Mesendoderm (in vitro differentiated cells): ENCODE measurements at regions not wholly inside any gene's neighbourhood (a gene's known extent, or its start where the extent isn't known, plus 50 kb on each side); places are given as distances from the start of the nearest gene placed in this dataset.

Experiments
- DNase-seq: peaks from one replicate; pipeline ENCODE4 v3.0.0; 2013
- H2AK5ac ChIP-seq: 2 replicates; pipeline ENCODE4 v1.6.1; 2013; ENCODE audit warnings: low read length, inconsistent platforms
- H2BK120ac ChIP-seq: 2 replicates; pipeline ENCODE4 v1.6.1; 2013; ENCODE audit warnings: low read depth, mild to moderate bottlenecking, low read length, moderate library complexity, mixed read lengths
- H2BK15ac ChIP-seq: replicated peaks from 2 replicates; pipeline ENCODE4 v1.6.1; 2013; ENCODE audit warnings: low read depth, mild to moderate bottlenecking, moderate library complexity
- H2BK5ac ChIP-seq: 2 replicates; pipeline ENCODE4 v1.6.1; 2013; ENCODE audit warnings: low read length, inconsistent platforms
- H3K18ac ChIP-seq: 2 replicates; pipeline ENCODE4 v1.6.1; 2013; ENCODE audit warnings: mild to moderate bottlenecking, low read length, mixed read lengths
- H3K23ac ChIP-seq: one replicate; pipeline ENCODE4 v1.6.1; 2013; ENCODE audit warnings: low read length
- H3K27ac ChIP-seq: 2 replicates; pipeline ENCODE4 v1.5.1; 2013; ENCODE audit warnings: low read depth, mild to moderate bottlenecking, inconsistent platforms, low read length, moderate library complexity
- H3K27me3 ChIP-seq: 2 replicates; pipeline ENCODE4 v1.6.1; 2013; ENCODE audit warnings: low read length, control low read depth, mild to moderate bottlenecking, inconsistent platforms; ENCODE audit not compliant: insufficient read depth, poor library complexity
- H3K36me3 ChIP-seq: 2 replicates; pipeline ENCODE4 v1.6.1; 2013; ENCODE audit warnings: low read length, inconsistent platforms; ENCODE audit not compliant: control insufficient read depth, insufficient read depth
- H3K4ac ChIP-seq: one replicate; pipeline ENCODE4 v1.6.1; 2013; ENCODE audit warnings: low read depth, mild to moderate bottlenecking, low read length, moderate library complexity
- H3K4me1 ChIP-seq: 2 replicates; pipeline ENCODE4 v1.6.1; 2013; ENCODE audit warnings: low read depth, low read length, inconsistent platforms; ENCODE audit not compliant: control insufficient read depth
- H3K4me2 ChIP-seq: 2 replicates; pipeline ENCODE4 v1.6.1; 2013; ENCODE audit warnings: low read length
- H3K4me3 ChIP-seq: 2 replicates; pipeline ENCODE4 v1.5.1; 2013; ENCODE audit warnings: mild to moderate bottlenecking, low read length
- H3K56ac ChIP-seq: one replicate; pipeline ENCODE4 v1.6.1; 2013; ENCODE audit warnings: low read length
- H3K79me1 ChIP-seq: 2 replicates; pipeline ENCODE4 v1.6.1; 2013; ENCODE audit warnings: low read length, inconsistent platforms
- H3K79me2 ChIP-seq: 2 replicates; pipeline ENCODE4 v1.6.1; 2013; ENCODE audit warnings: mild to moderate bottlenecking, low read length; ENCODE audit not compliant: control insufficient read depth, insufficient read depth
- H3K9ac ChIP-seq: 2 replicates; pipeline ENCODE4 v1.6.1; 2013; ENCODE audit warnings: low read length, inconsistent platforms
- H4K5ac ChIP-seq: one replicate; pipeline ENCODE4 v1.6.1; 2013; ENCODE audit warnings: low read length
- H4K8ac ChIP-seq: one replicate; pipeline ENCODE4 v1.6.1; 2013; ENCODE audit warnings: low read depth, mild to moderate bottlenecking, control low read depth, low read length, moderate library complexity
- WGBS: extraction: QIAGEN DNeasy Blood & Tissue Kit; methylation state at CpG from one replicate; pipeline ENCODE4 v1.1.7; 2013; ENCODE audit warnings: low lambda C conversion rate, missing lambda C conversion rate; ENCODE audit not compliant: insufficient coverage; ENCODE audit errors: extremely low coverage; 5-methylcytosine and 5-hydroxymethylcytosine counted together

GRCh38 chr1:239906394-239906793 is 185.3 kb upstream of the FMN2 start:
- Histone ChIP-seq H2BK120ac (no peak overlapping the region), H4K8ac (no peak overlapping the region), H2BK15ac (no peak overlapping the region), H4K5ac (no peak overlapping the region), H2BK5ac (no peak overlapping the region), H3K18ac (no peak overlapping the region), H3K79me1 (no peaks in the 10 kb centered on the region), H3K4me3 (no peak overlapping the region), H3K4ac (no peak overlapping the region), H3K36me3 (no peaks in the 10 kb centered on the region), H3K4me2 (no peak overlapping the region), H3K9ac (no peak overlapping the region), H3K79me2 (no peaks in the 10 kb centered on the region), H3K27ac (no peak overlapping the region), H3K56ac (no peak overlapping the region), H3K23ac (no peak overlapping the region), H3K4me1 (no peaks in the 10 kb centered on the region), H3K27me3 (no peaks in the 10 kb centered on the region), H2AK5ac (no peak overlapping the region)
- DNase-seq: no peak
- WGBS: no CpG with 5 or more reads among the region's 5 CpGs

GRCh38 chr1:239909898-239910297 is 181.8 kb upstream of the FMN2 start:
- Histone ChIP-seq H4K8ac (no peak overlapping the region), H2BK5ac (no peak overlapping the region), H3K18ac (no peak overlapping the region), H2BK15ac (no peak overlapping the region), H3K4me2 (no peak overlapping the region), H3K27me3 (no peaks in the 10 kb centered on the region), H2BK120ac (no peak overlapping the region), H3K4me3 (no peak overlapping the region), H3K4ac (no peak overlapping the region), H3K27ac (no peak overlapping the region), H3K79me1 (no peaks in the 10 kb centered on the region), H3K9ac (no peak overlapping the region), H3K23ac (no peak overlapping the region), H3K36me3 (no peaks in the 10 kb centered on the region), H3K56ac (no peak overlapping the region), H2AK5ac (no peak overlapping the region), H3K79me2 (no peaks in the 10 kb centered on the region), H3K4me1 (no peaks in the 10 kb centered on the region), H4K5ac (no peak overlapping the region)
- WGBS: no CpG with 5 or more reads among the region's 10 CpGs
- DNase-seq: no peak

- H3K4ac ChIP-seq: no peak overlapping the region
Measured at GRCh38 chr1:239912471-239912870, 179.2 kb upstream of the FMN2 start.

GRCh38 chr1:239913141-239913585 is 178.5 kb upstream of the FMN2 start:
- H2BK15ac ChIP-seq: no peak overlapping the region
- no peak overlapping the region for H2BK5ac ChIP-seq
- H3K9ac ChIP-seq: no peak overlapping the region
- no peak overlapping the region for H3K4ac ChIP-seq
- H3K79me2 ChIP-seq: no peaks in the 10 kb centered on the region
- no peak overlapping the region for H4K8ac ChIP-seq
- H3K23ac ChIP-seq: no peak overlapping the region
- no peaks in the 10 kb centered on the region for H3K4me1 ChIP-seq
- H4K5ac ChIP-seq: no peak overlapping the region
- no peak overlapping the region for H3K56ac ChIP-seq
- no peak overlapping the region for H3K4me3 ChIP-seq
- H3K4me2 ChIP-seq: no peak overlapping the region
- no peak for DNase-seq
- H3K18ac ChIP-seq: no peak overlapping the region
- H2AK5ac ChIP-seq: no peak overlapping the region
- no peaks in the 10 kb centered on the region for H3K27me3 ChIP-seq
- no peaks in the 10 kb centered on the region for H3K79me1 ChIP-seq
- H3K27ac ChIP-seq: no peak overlapping the region
- H3K36me3 ChIP-seq: no peaks in the 10 kb centered on the region
- no CpG with 5 or more reads among the region's 4 CpGs for WGBS
- no peak overlapping the region for H2BK120ac ChIP-seq

More at GRCh38 chr1:239912471-239912870, 179.2 kb upstream of the FMN2 start:
- no peak overlapping the region for H3K9ac ChIP-seq
- H3K4me2 ChIP-seq: no peak overlapping the region
- H2BK15ac ChIP-seq: no peak overlapping the region
- no peak for DNase-seq
- no peak overlapping the region for H3K23ac ChIP-seq
- H3K27me3 ChIP-seq: no peaks in the 10 kb centered on the region
- H3K79me1 ChIP-seq: no peaks in the 10 kb centered on the region
- no peak overlapping the region for H3K27ac ChIP-seq
- H2AK5ac ChIP-seq: no peak overlapping the region
- H3K79me2 ChIP-seq: no peaks in the 10 kb centered on the region
- H3K4me1 ChIP-seq: no peaks in the 10 kb centered on the region
- H2BK5ac ChIP-seq: no peak overlapping the region
- H3K56ac ChIP-seq: no peak overlapping the region
- H3K18ac ChIP-seq: no peak overlapping the region
- no peak overlapping the region for H4K8ac ChIP-seq
- H3K4me3 ChIP-seq: no peak overlapping the region
- no CpG with 5 or more reads among the region's 6 CpGs for WGBS
- H2BK120ac ChIP-seq: no peak overlapping the region
- no peak overlapping the region for H4K5ac ChIP-seq
- no peaks in the 10 kb centered on the region for H3K36me3 ChIP-seq

- Histone ChIP-seq H2BK120ac (no peak overlapping the region), H4K8ac (no peak overlapping the region), H4K5ac (no peak overlapping the region), H3K4me1 (no peaks in the 10 kb centered on the region), H3K4me2 (no peak overlapping the region), H3K9ac (no peak overlapping the region), H3K23ac (no peak overlapping the region), H2BK5ac (no peak overlapping the region), H3K79me1 (no peaks in the 10 kb centered on the region), H3K18ac (no peak overlapping the region), H3K27me3 (no peaks in the 10 kb centered on the region), H3K36me3 (no peaks in the 10 kb centered on the region), H3K79me2 (no peaks in the 10 kb centered on the region), H3K4ac (no peak overlapping the region), H3K27ac (no peak overlapping the region), H3K56ac (no peak overlapping the region), H2BK15ac (no peak overlapping the region), H2AK5ac (no peak overlapping the region), H3K4me3 (no peak overlapping the region)
- WGBS: no CpG with 5 or more reads among the region's 5 CpGs
- peak; percentile 30 for DNase-seq
Measured at GRCh38 chr1:239914751-239915231, 176.9 kb upstream of the FMN2 start.

- H3K36me3 ChIP-seq: no peaks in the 10 kb centered on the region
- no peak overlapping the region for H3K23ac ChIP-seq
- DNase-seq: no peak
- H3K4ac ChIP-seq: no peak overlapping the region
- H3K9ac ChIP-seq: no peak overlapping the region
- H4K8ac ChIP-seq: no peak overlapping the region
- H3K4me1 ChIP-seq: no peaks in the 10 kb centered on the region
- H2BK15ac ChIP-seq: no peak overlapping the region
- H3K18ac ChIP-seq: no peak overlapping the region
- H3K56ac ChIP-seq: no peak overlapping the region
- H2BK120ac ChIP-seq: no peak overlapping the region
- H3K79me1 ChIP-seq: no peaks in the 10 kb centered on the region
- no peaks in the 10 kb centered on the region for H3K27me3 ChIP-seq
- no CpG with 5 or more reads among the region's 4 CpGs for WGBS
- no peaks in the 10 kb centered on the region for H3K79me2 ChIP-seq
- no peak overlapping the region for H2BK5ac ChIP-seq
- no peak overlapping the region for H4K5ac ChIP-seq
- no peak overlapping the region for H3K27ac ChIP-seq
- H3K4me2 ChIP-seq: no peak overlapping the region
- no peak overlapping the region for H3K4me3 ChIP-seq
- H2AK5ac ChIP-seq: no peak overlapping the region
Measured at GRCh38 chr1:239918634-239919033, 173.0 kb upstream of the FMN2 start.
